A204.1 (cell line): ENCODE measurements at regions not wholly inside any gene's neighbourhood (a gene's known extent, or its start where the extent isn't known, plus 50 kb on each side); places are given as distances from the start of the nearest gene placed in this dataset.

Source experiments
- FAIRE-seq: peaks from 2 replicates; lab custom pipeline; 2012; peaks lifted over from hg19 to GRCh38; lab: Jason Lieb, UNC

GRCh38 chr18:68103561-68103960 is 587.0 kb upstream of the DSEL start:
- FAIRE-seq: no peak

- FAIRE-seq: no peak
These were observed 585.6 kb upstream of the DSEL start for GRCh38 chr18:68102117-68102516.

GRCh38 chr18:68098655-68099054 is 582.1 kb upstream of the DSEL start:
- no peak for FAIRE-seq

DNA sequence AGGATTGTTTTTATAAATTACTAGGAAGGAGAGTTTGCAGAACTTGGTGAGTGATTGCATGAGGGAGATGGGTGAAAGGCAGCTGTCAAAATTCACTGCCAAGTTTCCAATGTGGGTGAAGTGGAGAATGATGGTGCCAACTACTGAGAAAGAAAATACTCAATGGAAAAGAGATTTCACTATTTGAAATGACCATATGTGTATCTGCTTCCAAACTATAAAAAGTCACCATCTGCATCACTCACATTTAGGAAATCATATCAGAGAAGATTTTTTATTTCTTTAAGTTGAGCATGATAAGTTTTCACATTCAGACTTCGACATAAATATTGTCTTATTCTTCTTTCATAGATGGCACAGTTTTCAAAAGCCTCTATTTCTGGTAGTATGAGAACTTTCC is 570.0 kb upstream of the DSEL start:
- FAIRE-seq: no peak

- no peak for FAIRE-seq
These were observed 568.7 kb upstream of the DSEL start for GRCh38 chr18:68085251-68085650.

DNA sequence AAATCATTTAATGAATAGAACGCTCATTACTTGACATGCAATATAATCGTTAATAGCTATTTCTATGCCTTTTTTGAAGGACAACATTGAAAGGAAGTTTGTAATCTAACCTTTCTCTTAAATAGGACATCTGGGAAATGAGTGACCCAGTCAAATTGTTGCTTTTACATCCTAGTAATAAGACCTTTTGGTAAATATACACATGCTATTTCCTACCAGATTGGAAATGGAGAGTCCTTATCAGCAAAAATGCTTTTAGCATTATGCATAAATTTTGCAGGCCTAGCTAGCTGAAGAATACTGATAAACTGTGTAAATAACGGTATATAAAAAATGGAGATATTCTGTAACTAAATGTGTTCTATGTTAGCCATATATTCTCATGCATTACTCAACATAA is 567.3 kb upstream of the DSEL start:
- FAIRE-seq: no peak

- FAIRE-seq: no peak
These were observed 566.6 kb upstream of the DSEL start for GRCh38 chr18:68083131-68083530.

DNA sequence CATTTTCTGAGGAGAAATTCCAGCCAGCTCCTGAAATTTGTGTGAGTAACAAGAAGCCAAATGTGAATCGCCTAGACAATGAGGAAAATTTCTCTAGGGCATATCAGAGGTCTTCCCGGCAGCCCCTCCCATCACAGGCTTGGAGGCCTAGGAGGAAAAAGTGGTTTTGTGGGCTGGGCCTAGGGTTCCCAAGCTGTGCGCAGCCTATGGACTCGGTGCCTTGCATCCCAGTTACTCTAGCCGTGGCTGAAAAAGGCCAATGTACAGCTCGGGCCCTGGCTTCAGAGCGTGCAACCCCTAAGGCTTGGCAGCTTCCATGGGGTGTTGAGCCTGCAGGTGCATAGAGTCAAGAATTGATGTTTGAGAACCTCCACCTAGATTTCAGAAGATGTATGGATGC is 556.2 kb upstream of the DSEL start:
- FAIRE-seq: no peak

- no peak for FAIRE-seq
These were observed 544.4 kb upstream of the DSEL start for GRCh38 chr18:68060871-68061270.

DNA sequence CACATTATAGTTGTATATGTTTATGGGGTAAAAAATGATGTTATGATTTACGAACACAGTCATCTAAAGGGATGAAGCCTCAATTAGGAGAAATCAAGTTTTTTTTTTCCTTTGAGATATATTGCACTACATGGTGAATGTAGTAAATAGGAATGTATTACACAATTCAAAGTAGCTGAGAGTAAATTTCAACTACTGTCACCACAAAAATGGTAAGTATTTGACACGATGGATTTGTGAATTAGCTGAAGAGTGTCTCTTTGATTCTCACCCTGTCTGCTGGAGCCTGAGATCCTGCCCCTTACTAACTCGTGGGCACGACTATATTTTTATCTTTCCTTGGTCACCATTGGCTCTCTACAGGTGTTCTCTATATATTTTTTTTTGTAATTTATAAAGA is 540.4 kb upstream of the DSEL start:
- FAIRE-seq: no peak

DNA sequence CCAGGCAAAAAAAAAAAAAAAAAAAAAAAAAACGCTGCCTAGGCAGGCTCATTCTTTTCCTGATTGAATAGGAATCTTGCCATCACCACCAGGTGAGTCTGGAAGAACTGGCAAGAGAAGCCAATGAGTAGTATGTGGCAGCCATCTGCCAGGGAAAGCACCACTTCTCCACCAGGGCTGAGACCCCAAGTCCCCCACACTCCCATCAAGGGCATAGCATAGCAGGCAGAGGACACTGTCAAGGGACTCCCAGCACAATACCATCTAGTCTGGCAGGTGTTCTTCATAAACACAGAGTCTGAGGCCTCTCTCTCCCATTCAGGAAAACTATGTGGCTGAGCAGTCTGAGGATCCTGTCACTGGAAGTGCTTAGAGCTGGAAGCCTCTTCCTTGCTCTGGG is 538.1 kb upstream of the DSEL start:
- FAIRE-seq: no peak

DNA sequence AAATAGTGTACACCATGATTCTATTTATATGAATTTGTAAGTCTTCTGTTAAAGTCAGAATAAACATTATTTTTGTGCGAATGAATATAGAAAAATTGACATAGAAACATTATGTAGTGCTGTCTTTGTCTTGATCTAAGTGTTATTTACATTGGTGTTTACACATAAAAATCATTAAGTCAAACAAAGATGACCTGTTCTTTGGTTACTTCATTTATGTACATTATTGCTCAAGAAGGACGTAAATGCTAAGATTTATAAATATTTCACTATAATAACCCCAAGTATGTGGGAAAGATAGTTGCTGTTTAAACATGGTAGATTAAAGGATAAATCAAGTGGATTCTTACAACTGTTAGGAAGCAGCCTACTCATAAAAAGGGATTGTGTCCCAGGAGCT is 536.8 kb upstream of the DSEL start:
- FAIRE-seq: no peak

DNA sequence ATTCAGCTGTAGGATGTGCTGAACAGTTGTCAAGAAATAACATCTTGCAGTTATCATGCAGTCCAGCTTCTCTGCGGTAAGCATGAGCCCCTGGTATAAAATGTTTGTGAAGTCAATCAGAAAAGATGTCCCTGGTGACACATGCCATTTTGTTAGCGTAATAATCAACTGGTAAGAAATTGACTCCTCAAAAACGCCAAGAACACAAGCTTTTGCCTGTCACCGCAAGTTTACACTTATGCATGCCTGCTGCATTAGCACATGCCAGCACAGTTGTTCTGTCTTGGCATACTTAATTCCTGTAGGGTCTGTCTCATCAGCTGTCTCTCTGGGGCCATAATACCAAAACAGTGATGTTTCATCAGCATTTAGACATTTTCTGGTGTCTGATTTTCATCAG is 524.8 kb upstream of the DSEL start:
- FAIRE-seq: no peak

- FAIRE-seq: no peak
These were observed 523.7 kb upstream of the DSEL start for GRCh38 chr18:68040198-68040597.

DNA sequence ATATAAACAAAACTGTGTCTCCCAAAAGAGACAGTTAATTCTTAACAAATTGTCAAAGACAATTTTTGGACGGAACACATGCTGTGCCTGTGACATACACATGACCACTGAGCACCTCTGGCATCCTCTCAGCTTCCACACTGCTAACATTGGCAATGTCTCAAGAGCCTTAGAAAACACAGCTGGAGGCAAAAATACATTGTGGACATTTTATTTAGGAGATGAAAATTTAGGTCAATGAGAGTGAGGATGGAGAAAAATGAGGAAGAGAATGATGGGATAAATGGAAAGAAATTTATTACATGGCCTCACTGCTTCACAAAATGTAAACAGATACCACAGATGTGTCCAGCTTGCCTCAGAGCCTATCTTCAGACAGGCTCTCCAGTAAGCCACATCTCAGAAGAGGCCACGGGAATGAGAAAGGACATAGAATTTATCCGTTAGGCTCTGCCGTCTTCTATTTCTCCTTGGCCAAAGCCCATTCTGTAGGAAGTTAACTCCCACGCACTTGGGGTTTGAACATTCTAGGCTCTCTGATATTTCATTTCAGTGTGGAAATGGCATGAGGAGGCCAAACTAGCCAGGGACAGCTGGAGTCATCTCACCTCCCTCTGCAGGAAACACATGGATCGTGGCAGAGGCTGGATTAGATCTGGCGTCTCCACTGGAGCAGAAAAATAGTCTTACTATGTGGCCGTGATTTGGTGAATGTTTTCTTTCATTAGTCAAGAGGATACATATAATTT is 519.4 kb upstream of the DSEL start:
- FAIRE-seq: no peak

DNA sequence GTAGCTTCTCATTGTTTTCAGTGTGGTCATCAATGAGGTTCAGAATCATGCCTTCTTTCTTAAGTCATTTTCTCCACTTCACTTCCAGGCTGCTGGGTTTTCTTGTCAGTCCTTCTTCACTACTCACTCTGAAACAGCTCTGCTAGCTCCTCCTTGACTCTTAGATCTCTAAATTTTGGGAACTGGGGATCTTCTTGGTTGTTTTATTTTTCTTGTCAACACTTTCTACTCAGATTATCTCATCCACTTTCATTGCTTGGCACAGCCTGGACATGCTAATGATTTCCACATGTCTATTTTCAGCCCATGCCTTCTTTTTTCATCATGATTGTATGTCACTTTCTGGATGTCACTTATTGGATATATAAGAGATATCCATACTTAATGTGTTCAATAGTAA is 517.8 kb upstream of the DSEL start:
- FAIRE-seq: no peak

DNA sequence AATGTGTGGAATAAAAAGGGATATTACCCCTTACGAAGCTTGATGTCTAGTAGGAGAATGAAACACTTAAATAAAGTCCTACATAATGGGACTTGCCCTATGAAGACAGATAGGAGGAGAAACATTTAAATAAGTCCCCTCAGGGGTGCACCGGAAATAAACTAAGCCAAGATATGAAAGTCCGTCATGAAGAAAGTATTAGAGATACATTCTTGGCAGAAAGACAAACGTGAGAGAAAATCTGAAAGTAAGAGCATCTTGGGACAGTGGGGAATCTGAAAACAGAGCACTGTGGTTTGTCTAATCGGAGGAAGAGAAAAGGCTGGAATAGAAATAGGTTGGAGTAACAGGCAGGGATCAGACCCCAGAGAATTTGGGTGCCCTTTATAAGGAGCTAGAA is 516.9 kb upstream of the DSEL start:
- FAIRE-seq: no peak

GRCh38 chr18:68024716-68025115 is 508.2 kb upstream of the DSEL start:
- no peak for FAIRE-seq

DNA sequence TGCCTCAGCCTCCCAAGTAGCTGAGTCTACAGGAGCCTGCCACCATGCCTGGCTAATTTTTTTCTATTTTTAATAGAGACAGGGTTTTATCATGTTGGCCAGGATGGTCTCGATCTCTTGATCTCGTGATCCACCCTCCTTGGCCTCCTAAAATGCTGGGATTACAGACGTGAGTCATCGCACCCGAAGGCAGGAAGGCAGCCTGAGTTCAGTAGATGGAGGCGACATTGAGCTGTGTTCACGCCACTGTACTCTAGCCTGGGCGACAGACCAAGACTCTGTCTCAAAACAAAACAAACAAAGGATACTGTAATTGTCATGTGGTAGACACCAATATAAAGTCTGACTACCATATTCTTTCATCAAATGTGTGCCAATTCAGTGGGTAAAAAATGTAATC is 500.9 kb upstream of the DSEL start:
- no peak for FAIRE-seq

DNA sequence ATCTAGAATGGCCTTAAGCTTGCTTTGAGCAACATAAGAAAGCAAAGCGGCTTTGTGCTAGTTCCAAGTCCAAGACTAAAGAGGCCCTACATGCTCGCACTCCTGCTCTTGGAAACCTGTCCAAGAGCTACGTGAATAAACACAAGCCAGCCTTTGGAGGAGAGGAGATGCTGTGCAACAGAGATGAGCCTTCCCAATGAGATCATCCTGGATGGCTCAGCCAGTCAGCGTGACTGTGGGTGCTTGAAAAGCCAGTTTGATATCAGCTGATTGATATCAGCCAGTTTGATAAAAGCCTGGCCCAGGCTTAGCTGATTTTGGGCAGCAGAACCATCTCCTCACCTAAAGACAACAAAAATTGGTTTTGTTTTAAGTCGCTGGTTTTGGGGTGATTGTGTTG is 481.0 kb upstream of the DSEL start:
- no peak for FAIRE-seq

- FAIRE-seq: no peak
These were observed 479.2 kb upstream of the DSEL start for GRCh38 chr18:67995769-67996168.

DNA sequence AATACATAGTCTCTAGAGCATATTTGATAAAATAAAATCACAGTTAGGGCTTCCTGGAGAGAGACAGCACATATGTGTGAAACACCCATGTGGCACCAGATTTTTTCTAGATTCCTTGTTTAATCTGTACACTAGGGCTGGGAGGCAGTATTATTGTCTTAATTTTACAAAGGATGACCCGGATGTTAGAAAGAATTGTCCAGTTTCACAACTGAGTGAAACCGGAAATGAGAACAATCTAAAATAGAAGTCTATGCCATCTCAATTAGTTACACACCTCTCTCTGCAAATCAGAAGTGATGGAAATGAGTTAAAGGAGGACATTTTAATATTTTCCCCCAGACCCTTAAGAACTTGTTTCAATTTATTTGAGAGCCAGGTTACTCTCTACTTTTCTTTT is 463.7 kb upstream of the DSEL start:
- FAIRE-seq: no peak

DNA sequence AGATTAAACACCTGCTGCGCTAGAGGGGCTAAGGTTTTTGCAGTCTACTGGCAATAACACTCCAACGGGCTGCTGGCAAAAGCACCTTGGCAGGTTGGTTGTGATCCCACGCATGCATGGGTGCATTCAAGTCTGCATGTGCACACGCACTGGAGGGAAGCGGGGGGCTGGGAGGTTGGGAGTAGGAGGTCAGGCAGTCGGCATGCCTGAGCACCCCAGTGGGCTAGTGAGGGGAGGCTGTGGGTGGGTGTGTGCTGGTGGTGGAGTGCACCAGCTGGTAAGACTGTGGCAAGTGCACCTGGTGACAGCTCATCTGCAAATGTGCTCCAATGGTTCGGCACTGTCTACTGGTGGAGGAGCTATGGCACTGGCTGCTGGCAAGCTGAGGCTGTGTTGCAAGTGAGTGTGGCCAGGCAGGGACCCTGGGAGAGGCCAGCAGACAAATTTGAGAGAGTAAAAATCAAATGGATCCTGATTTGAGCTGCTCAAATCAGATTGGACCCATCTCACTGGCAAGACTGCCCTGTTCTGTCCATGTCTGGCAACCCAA is 460.6 kb upstream of the DSEL start:
- no peak for FAIRE-seq

DNA sequence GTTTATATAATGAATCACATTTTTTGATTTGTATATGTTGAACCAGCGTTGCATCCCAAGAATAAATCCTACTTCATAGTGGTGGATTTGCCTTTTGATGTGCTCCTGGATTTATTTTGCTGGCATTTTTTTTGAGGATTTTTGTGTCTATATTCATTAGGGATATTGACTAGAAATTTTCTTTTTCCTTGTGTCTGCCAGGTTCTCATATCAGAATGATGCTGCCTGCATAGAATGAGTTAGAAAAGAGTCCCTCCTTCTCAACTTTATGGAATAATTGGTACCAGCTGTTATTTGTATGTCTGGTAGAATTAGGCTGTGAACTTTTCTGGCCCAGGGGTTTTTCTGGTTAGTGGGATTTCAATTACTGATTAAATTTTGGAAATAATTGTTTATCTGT is 457.4 kb upstream of the DSEL start:
- FAIRE-seq: no peak

DNA sequence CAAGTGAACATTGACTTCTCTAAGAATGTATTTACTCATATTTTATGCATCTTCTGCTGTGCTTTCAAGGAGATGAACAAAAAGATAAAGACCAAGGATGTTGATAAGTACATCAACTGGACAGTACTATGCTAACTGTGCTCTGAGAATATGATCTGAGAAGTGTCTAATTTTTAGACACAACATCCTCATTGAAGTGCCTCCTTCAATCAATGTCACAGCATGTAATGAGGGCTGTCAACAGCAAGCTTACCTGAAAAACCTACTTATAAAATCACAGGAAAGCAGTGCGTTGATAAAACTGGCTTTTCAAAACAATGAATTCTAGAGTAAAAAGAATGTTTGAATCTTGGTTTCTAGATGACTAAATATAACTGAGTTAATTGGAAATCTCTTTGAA is 452.9 kb upstream of the DSEL start:
- no peak for FAIRE-seq
